Astrocyte (in vitro differentiated cells and primary cell): ENCODE measurements at regions not wholly inside any gene's neighbourhood (a gene's known extent, or its start where the extent isn't known, plus 50 kb on each side); places are given as distances from the start of the nearest gene placed in this dataset.

Experiments used
- EZH2 ChIP-seq: IDR thresholded peaks from 2 replicates; pipeline ENCODE4 v1.6.1; 2012; ENCODE audit warnings: mild to moderate bottlenecking, low read length, inconsistent platforms; ENCODE audit not compliant: insufficient read depth
- TF ChIP-seq, protein P1 (sequence below): IDR thresholded peaks from 2 replicates; pipeline ENCODE4 v1.5.1; 2011; ENCODE audit warnings: low read depth, mild to moderate bottlenecking, inconsistent platforms, low read length, moderate library complexity; ENCODE audit not compliant: insufficient read depth

DNA sequence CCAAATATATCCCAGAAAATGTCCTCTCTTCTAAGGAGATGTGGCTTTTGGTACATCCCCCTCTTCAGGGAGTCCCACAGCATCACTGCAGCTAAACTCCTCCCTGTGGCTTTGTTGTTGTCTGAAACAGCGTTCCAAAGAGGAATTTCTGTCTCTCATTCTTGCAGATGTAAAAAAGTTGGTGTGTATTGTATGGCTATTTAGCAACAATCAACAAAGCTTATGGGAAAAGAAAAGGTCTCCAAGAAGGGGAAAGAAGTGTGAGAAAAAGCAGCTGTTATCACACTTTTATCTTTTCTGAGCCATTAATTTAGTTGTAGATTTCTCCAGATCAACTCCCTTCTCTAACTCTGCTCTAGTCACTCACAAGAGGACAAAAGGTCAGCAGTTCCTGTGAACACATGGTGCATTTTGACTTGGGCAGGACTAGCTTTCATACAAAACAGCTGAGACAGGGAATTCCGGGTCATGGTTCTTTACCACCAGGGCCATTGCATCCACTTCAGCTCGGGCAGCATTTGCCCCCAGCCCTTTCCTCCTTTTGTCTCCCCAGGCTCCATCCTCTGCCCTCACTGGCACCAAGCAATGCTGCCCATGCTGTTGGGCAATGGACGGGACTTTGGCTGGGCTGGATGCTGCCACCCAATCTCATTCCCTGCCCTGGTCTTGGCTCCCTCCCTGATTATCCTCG lies 184.7 kb downstream of the TMX1 start:
- TF ChIP-seq, protein P1, sequence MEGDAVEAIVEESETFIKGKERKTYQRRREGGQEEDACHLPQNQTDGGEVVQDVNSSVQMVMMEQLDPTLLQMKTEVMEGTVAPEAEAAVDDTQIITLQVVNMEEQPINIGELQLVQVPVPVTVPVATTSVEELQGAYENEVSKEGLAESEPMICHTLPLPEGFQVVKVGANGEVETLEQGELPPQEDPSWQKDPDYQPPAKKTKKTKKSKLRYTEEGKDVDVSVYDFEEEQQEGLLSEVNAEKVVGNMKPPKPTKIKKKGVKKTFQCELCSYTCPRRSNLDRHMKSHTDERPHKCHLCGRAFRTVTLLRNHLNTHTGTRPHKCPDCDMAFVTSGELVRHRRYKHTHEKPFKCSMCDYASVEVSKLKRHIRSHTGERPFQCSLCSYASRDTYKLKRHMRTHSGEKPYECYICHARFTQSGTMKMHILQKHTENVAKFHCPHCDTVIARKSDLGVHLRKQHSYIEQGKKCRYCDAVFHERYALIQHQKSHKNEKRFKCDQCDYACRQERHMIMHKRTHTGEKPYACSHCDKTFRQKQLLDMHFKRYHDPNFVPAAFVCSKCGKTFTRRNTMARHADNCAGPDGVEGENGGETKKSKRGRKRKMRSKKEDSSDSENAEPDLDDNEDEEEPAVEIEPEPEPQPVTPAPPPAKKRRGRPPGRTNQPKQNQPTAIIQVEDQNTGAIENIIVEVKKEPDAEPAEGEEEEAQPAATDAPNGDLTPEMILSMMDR, result no peak
- no peak for TF ChIP-seq EZH2
